SIG-M5 (cell line): ENCODE measurements at regions not wholly inside any gene's neighbourhood (a gene's known extent, or its start where the extent isn't known, plus 50 kb on each side); places are given as distances from the start of the nearest gene placed in this dataset.

Source experiments
- DNase-seq: peaks from one replicate; lab custom pipeline; 2025; lab: John Stamatoyannopoulos, UW

DNA sequence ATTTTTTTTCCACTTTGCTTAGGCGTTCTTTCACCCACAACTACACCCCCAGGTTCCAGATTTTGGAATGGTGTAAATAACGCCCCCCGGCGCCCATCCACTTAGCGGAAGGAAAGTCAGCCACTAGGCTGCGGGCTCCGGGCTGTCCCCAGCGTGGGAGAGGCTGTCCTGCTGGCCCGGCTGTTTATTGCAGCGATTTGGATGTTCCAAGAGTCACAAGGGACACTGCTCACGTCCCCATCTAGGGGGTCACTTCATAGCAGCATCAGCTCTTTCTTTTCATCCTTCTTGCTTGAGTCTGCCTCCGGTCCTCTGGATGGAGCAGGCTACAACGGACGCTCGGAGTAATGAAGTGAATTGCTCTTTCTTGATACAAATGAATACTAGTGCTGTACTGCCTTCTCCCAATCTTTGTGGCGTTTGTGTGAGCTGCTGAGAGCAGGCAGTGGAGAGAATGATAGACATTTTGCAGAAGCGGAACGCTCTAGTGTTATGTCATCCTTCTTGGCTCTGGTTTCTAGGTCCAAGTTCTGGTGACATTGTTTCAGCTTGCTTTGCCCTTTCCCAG lies 50.7 kb upstream of the PAIP2B start:
- DNase-seq, result peak; percentile 10

DNA sequence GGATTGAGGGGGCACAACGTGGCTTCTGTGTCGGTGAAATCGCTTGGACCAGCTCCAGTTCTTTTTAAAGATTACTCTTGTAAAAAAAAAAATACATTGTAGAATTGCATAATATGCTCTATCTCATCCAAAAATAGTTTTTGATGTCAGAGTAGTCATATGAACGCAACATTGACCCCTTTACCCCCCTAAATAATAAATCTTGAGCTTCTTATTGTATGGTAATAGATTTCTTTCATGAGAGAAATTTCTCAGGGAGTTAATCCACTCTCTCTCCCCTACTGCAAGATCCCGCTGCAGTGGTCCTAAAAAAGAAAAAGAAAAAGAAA lies 50.2 kb upstream of the PAIP2B start:
- DNase-seq, result no peak

DNA sequence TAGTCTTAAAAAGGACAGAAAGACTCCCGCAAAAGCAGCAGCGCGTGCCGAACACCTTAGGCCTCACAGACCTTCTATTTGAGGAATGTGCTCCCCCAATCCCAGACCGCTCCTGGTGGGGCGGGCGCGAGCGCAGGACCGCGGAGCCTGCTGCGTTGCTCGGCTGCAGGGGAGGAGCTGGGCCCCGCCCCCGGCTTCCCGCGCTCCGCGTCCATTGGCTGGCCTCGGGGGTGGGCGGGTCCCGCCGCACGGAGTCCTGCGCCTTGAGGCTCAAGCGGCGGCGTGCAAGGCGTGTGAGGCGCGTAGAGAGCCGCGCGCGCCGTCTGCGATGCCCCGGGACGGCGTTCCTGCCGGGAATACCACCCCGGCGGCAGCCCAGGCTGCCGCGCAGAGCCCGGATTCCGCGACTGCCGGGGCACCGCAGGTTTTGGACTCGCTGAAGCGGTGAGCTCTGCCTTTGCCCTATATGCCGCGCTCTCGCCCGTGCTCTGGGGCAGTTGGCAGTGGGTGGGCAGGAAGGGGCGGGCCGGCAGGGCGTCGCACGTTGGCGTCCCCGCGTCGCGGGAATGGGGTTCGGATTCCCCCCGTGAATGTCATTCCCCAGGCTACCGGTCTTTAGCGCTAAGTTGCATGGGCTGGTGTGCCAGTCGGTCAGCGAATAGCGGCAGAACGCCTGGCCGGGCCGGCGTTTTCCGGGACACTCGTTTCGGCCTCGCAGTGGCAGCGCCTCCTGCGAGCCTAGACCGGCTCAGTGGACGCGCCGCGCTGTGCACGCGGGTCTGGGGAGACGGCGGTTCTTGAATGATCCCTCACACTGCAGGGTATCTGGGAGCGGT lies 49.6 kb upstream of the PAIP2B start:
- DNase-seq, result no peak
